Neuronal stem cell (in vitro differentiated cells): ENCODE measurements at regions not wholly inside any gene's neighbourhood (a gene's known extent, or its start where the extent isn't known, plus 50 kb on each side); places are given as distances from the start of the nearest gene placed in this dataset.

Experiments
- DNase-seq: peaks from one replicate; pipeline ENCODE4 v3.0.0-alpha.2; 2013; ENCODE audit warnings: low spot score
- H2AFZ ChIP-seq: one replicate; pipeline ENCODE4 v1.6.1; 2013; ENCODE audit warnings: mild to moderate bottlenecking, low read length, inconsistent platforms
- H2AK5ac ChIP-seq: 2 replicates; pipeline ENCODE4 v1.6.1; 2013; ENCODE audit warnings: low read depth, mild to moderate bottlenecking, inconsistent platforms, low read length, moderate library complexity, mixed read lengths
- H2BK120ac ChIP-seq: 2 replicates; pipeline ENCODE4 v1.6.1; 2013; ENCODE audit warnings: low read depth, mild to moderate bottlenecking, inconsistent platforms, low read length, moderate library complexity, mixed read lengths
- H2BK12ac ChIP-seq: one replicate; pipeline ENCODE4 v1.6.1; 2013; ENCODE audit warnings: low read length, inconsistent platforms
- H2BK15ac ChIP-seq: 2 replicates; pipeline ENCODE4 v1.6.1; 2013; ENCODE audit warnings: mild to moderate bottlenecking, low read length, inconsistent platforms, mixed read lengths
- H2BK5ac ChIP-seq: one replicate; pipeline ENCODE4 v1.6.1; 2013; ENCODE audit warnings: inconsistent platforms, mild to moderate bottlenecking, low read length, moderate library complexity
- H3K14ac ChIP-seq: one replicate; pipeline ENCODE4 v1.6.1; 2013; ENCODE audit warnings: low read length, inconsistent platforms
- H3K18ac ChIP-seq: 2 replicates; pipeline ENCODE4 v1.6.1; 2013; ENCODE audit warnings: low read length, inconsistent platforms
- H3K23ac ChIP-seq: 2 replicates; pipeline ENCODE4 v1.6.1; 2013; ENCODE audit warnings: low read depth, mild to moderate bottlenecking, mixed read lengths, low read length, inconsistent platforms; ENCODE audit not compliant: poor library complexity
- H3K27ac ChIP-seq: replicated peaks from 3 replicates; pipeline ENCODE4 v1.5.1; 2013; ENCODE audit warnings: low read length, inconsistent platforms
- H3K27me3 ChIP-seq, 3 experiments: 2 replicates each; pipeline ENCODE4 v1.6.1; 2013; ENCODE audit warnings: low read length in 3 of 3, mild to moderate bottlenecking in 2 of 3, inconsistent platforms in 1 of 3, low read depth in 1 of 3, mixed read lengths in 1 of 3, moderate library complexity in 1 of 3; ENCODE audit not compliant: control insufficient read depth in 3 of 3, insufficient read depth in 3 of 3
- H3K36me3 ChIP-seq, 2 donors: replicated peaks in 1 of 2; 2 replicates each; pipeline ENCODE4 v1.6.1; 2013; ENCODE audit warnings: low read length in 2 of 2; ENCODE audit not compliant: control insufficient read depth in 2 of 2, insufficient read depth in 2 of 2
- H3K4ac ChIP-seq: 2 replicates; pipeline ENCODE4 v1.6.1; 2013; ENCODE audit warnings: inconsistent platforms, mild to moderate bottlenecking, low read length, moderate library complexity
- H3K4me1 ChIP-seq, 2 donors: 1 replicate in 1 of 2; 2 replicates in 1 of 2; pipeline ENCODE4 v1.6.1; 2013; ENCODE audit warnings: low read length in 2 of 2, low read depth in 1 of 2; ENCODE audit not compliant: control insufficient read depth in 2 of 2, insufficient read depth in 1 of 2
- H3K4me2 ChIP-seq: one replicate; pipeline ENCODE4 v1.6.1; 2013; ENCODE audit warnings: mild to moderate bottlenecking, low read length, inconsistent platforms; ENCODE audit not compliant: insufficient read depth, poor library complexity, severe bottlenecking
- H3K4me3 ChIP-seq, 2 donors: 2 replicates each; pipeline ENCODE4 v1.5.1; 2013; ENCODE audit warnings: low read length in 2 of 2, mild to moderate bottlenecking in 2 of 2, inconsistent platforms in 1 of 2, moderate library complexity in 1 of 2
- H3K79me1 ChIP-seq: one replicate; pipeline ENCODE4 v1.6.1; 2013; ENCODE audit warnings: low read depth, mild to moderate bottlenecking, inconsistent platforms, low read length, moderate library complexity
- H3K9ac ChIP-seq: one replicate; pipeline ENCODE4 v1.6.1; 2013; ENCODE audit warnings: mild to moderate bottlenecking, low read depth, low read length, inconsistent platforms; ENCODE audit not compliant: poor library complexity
- H3K9me3 ChIP-seq, 2 donors: replicated peaks in 1 of 2; 2 replicates each; pipeline versions ENCODE3 to v1.6.1; 2013; ENCODE audit warnings: low read length in 2 of 2, mild to moderate bottlenecking in 2 of 2, inconsistent platforms in 1 of 2, low read depth in 1 of 2, mixed read lengths in 1 of 2, moderate library complexity in 1 of 2; ENCODE audit not compliant: control insufficient read depth in 2 of 2, insufficient read depth in 1 of 2
- H4K8ac ChIP-seq: one replicate; pipeline ENCODE4 v1.6.1; 2013; ENCODE audit warnings: low read depth, mild to moderate bottlenecking, inconsistent platforms, low read length, moderate library complexity
- H4K91ac ChIP-seq: one replicate; pipeline ENCODE4 v1.6.1; 2013; ENCODE audit warnings: low read length, low read depth, mild to moderate bottlenecking, inconsistent platforms; ENCODE audit not compliant: poor library complexity
- WGBS, 2 donors: extraction: QIAGEN DNeasy Blood & Tissue Kit; methylation state at CpG; one replicate each; pipeline ENCODE4 v1.1.7; 2013; ENCODE audit warnings: missing lambda C conversion rate in 2 of 2, mixed read lengths in 1 of 2; ENCODE audit not compliant: insufficient read length in 2 of 2, insufficient replicate concordance in 1 of 2; ENCODE audit errors: extremely low coverage in 2 of 2; 5-methylcytosine and 5-hydroxymethylcytosine counted together

DNA sequence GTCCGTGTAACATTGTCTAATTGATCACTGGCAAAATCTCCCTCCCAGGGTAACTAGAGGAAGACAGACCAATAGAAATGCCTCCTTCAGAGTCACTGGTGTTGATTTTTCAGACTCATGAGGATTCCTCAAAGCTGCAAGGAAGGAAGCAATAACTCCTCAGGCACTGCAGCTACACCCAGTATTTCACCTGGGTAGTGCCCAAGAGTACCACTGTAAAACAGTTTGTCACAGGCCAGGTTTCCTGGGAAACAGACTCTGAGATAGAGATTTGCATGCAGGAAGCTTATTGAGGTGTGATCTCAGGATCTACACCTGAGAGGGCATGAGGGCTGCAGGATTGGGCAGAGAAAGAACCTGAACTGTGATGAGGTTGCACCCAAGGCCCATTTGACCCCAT is 240.7 kb upstream of the ATP6AP2 start:
- H4K91ac ChIP-seq = no peak overlapping the region
- H3K79me1 ChIP-seq = no peaks in the 10 kb centered on the region
- no peak overlapping the region for H3K9ac ChIP-seq
- DNase-seq = no peak
- H3K4ac ChIP-seq = no peak overlapping the region
- no peak overlapping the region for H3K18ac ChIP-seq
- no peaks in the 10 kb centered on the region for H3K27me3 ChIP-seq
- no CpG with 5 or more reads among the region's 1 CpG for WGBS, 2 donors
- no peak overlapping the region for H3K23ac ChIP-seq
- H2AK5ac ChIP-seq = no peak overlapping the region
- H3K4me2 ChIP-seq = no peak overlapping the region
- no peak overlapping the region for H2BK12ac ChIP-seq
- no peak overlapping the region for H2AFZ ChIP-seq
- H3K27ac ChIP-seq = no peak overlapping the region
- no peaks in the 10 kb centered on the region for H3K36me3 ChIP-seq
- no peak overlapping the region for H2BK5ac ChIP-seq
- no peak overlapping the region for H2BK120ac ChIP-seq
- no peaks in the 10 kb centered on the region for H3K9me3 ChIP-seq
- no peak overlapping the region for H2BK15ac ChIP-seq
- H3K4me1 ChIP-seq = no peaks in the 10 kb centered on the region
- no peak overlapping the region for H3K14ac ChIP-seq
- H3K4me3 ChIP-seq = no peak overlapping the region
- H4K8ac ChIP-seq = no peak overlapping the region

GRCh38 chrX:40333344-40333743 is 235.6 kb upstream of the BCOR start:
- H2BK120ac ChIP-seq = no peak overlapping the region
- no peak overlapping the region for H2BK5ac ChIP-seq
- WGBS, 2 donors = no CpG with 5 or more reads among the region's 3 CpGs
- H3K79me1 ChIP-seq = no peaks in the 10 kb centered on the region
- no peaks in the 10 kb centered on the region for H3K9me3 ChIP-seq
- no peak overlapping the region for H3K4me3 ChIP-seq
- H3K14ac ChIP-seq = no peak overlapping the region
- no peak overlapping the region for H3K23ac ChIP-seq
- no peak overlapping the region for H2AK5ac ChIP-seq
- no peak overlapping the region for H3K4me2 ChIP-seq
- H3K27ac ChIP-seq = no peak overlapping the region
- no peak overlapping the region for H3K9ac ChIP-seq
- H3K18ac ChIP-seq = no peak overlapping the region
- no peaks in the 10 kb centered on the region for H3K36me3 ChIP-seq
- no peaks in the 10 kb centered on the region for H3K4me1 ChIP-seq
- no peak overlapping the region for H4K8ac ChIP-seq
- no peak overlapping the region for H3K4ac ChIP-seq
- DNase-seq = no peak
- H3K27me3 ChIP-seq = no peaks in the 10 kb centered on the region
- no peak overlapping the region for H4K91ac ChIP-seq
- no peak overlapping the region for H2BK15ac ChIP-seq
- no peak overlapping the region for H2BK12ac ChIP-seq
- no peak overlapping the region for H2AFZ ChIP-seq

GRCh38 chrX:40331762-40332161 is 234.0 kb upstream of the BCOR start:
- no peak overlapping the region for H3K14ac ChIP-seq

GRCh38 chrX:40331353-40331752 is 233.6 kb upstream of the BCOR start:
- H2BK12ac ChIP-seq = no peak overlapping the region
- no peaks in the 10 kb centered on the region for H3K4me1 ChIP-seq
- H4K8ac ChIP-seq = no peak overlapping the region
- no peak overlapping the region for H3K27ac ChIP-seq
- H3K9ac ChIP-seq = no peak overlapping the region
- H3K27me3 ChIP-seq = no peaks in the 10 kb centered on the region
- no peak overlapping the region for H3K18ac ChIP-seq
- H3K4me2 ChIP-seq = no peak overlapping the region
- H3K4ac ChIP-seq = no peak overlapping the region
- H2AK5ac ChIP-seq = no peak overlapping the region
- H2BK5ac ChIP-seq = no peak overlapping the region
- no peak overlapping the region for H3K14ac ChIP-seq
- no peaks in the 10 kb centered on the region for H3K79me1 ChIP-seq
- no CpG with 5 or more reads among the region's 5 CpGs for WGBS, 2 donors
- H3K9me3 ChIP-seq = no peaks in the 10 kb centered on the region
- no peak for DNase-seq
- H2AFZ ChIP-seq = no peak overlapping the region
- no peak overlapping the region for H2BK120ac ChIP-seq
- no peak overlapping the region for H4K91ac ChIP-seq
- H3K4me3 ChIP-seq = no peak overlapping the region
- no peak overlapping the region for H3K23ac ChIP-seq
- H2BK15ac ChIP-seq = no peak overlapping the region
- no peaks in the 10 kb centered on the region for H3K36me3 ChIP-seq

More at GRCh38 chrX:40331762-40332161, 234.0 kb upstream of the BCOR start:
- Histone ChIP-seq H3K27ac (no peak overlapping the region), H3K4me3 (no peak overlapping the region), H2BK5ac (no peak overlapping the region), H4K8ac (no peak overlapping the region), H3K23ac (no peak overlapping the region), H3K79me1 (no peaks in the 10 kb centered on the region), H4K91ac (no peak overlapping the region), H2BK15ac (no peak overlapping the region), H2BK120ac (no peak overlapping the region), H3K9ac (no peak overlapping the region), H2BK12ac (no peak overlapping the region), H2AK5ac (no peak overlapping the region), H3K4me2 (no peak overlapping the region), H3K4me1 (no peaks in the 10 kb centered on the region), H3K36me3 (no peaks in the 10 kb centered on the region), H3K4ac (no peak overlapping the region), H3K27me3 (no peaks in the 10 kb centered on the region), H3K9me3 (no peaks in the 10 kb centered on the region), H3K18ac (no peak overlapping the region), H2AFZ (no peak overlapping the region)
- no peak for DNase-seq
- WGBS, 2 donors = no CpG with 5 or more reads among the region's 5 CpGs
